KBM-7 (cell line): ENCODE measurements at regions not wholly inside any gene's neighbourhood (a gene's known extent, or its start where the extent isn't known, plus 50 kb on each side); places are given as distances from the start of the nearest gene placed in this dataset.

ENCODE experiments used
- DNase-seq: peaks from one replicate; pipeline ENCODE4 v3.0.0-alpha.2; 2015
- in situ Hi-C: fragments of 300-500 bp; cut with MboI; formaldehyde crosslinking; loops from 2 replicates; pipeline ENCODE4 v1.14.3; 2020; ENCODE audit warnings: low sequenced_read_pairs, low pct_unique_long_range_greater_than_20kb, mixed read lengths

DNA sequence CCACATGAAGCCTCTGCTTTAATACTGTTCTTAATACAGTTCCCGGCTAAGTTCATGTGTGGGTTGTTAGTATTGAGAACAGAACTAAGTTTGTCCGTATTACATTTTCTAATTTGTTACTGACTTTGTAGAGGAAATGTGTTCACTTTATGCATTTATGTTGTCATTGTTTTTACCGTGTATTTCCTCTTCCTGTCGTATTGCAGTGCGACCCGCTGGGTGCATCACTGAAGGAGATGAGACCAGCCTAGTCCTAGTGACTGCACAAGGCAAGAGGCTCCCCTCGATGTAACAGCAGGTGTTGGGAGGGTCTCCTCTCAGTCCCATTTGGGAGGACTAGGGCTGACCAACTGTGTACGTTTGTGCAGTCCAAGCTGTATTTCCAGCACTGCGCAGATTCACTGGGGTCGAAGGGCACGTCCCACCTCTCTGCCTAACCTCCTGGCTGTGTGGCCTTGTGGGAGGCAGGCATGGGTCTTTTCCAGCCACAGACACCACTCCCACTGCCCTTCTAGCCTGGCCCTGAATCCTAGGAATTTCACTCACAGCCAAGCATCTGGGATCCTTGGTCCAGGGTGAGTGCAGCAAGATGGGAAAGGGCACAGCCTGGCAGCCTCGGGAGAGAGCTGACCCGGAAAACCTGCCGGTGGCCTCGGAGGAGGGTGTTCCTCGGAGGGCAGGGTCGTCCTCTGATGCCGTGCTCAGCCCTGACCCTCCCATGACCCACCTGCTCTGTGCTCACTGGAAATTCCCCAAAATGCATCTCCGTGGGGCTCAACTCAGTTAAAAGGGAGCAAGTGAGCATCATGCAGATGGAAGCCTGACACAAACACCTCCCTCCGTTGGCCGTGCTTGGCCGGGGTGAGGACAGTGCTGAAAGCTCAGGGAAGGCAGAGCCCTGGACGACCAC is 63.9 kb upstream of the FAM20C start:
- in situ Hi-C loops = no loop called here
- no peak for DNase-seq

- in situ Hi-C loops = no loop called here
Measured at GRCh38 chr7:129366-130221, 62.8 kb upstream of the FAM20C start.

GRCh38 chr7:130222-130572 is 62.2 kb upstream of the FAM20C start:
- in situ Hi-C loops = no loop called here
- no peak for DNase-seq

More at GRCh38 chr7:129366-130221, 62.8 kb upstream of the FAM20C start:
- DNase-seq = no peak

DNA sequence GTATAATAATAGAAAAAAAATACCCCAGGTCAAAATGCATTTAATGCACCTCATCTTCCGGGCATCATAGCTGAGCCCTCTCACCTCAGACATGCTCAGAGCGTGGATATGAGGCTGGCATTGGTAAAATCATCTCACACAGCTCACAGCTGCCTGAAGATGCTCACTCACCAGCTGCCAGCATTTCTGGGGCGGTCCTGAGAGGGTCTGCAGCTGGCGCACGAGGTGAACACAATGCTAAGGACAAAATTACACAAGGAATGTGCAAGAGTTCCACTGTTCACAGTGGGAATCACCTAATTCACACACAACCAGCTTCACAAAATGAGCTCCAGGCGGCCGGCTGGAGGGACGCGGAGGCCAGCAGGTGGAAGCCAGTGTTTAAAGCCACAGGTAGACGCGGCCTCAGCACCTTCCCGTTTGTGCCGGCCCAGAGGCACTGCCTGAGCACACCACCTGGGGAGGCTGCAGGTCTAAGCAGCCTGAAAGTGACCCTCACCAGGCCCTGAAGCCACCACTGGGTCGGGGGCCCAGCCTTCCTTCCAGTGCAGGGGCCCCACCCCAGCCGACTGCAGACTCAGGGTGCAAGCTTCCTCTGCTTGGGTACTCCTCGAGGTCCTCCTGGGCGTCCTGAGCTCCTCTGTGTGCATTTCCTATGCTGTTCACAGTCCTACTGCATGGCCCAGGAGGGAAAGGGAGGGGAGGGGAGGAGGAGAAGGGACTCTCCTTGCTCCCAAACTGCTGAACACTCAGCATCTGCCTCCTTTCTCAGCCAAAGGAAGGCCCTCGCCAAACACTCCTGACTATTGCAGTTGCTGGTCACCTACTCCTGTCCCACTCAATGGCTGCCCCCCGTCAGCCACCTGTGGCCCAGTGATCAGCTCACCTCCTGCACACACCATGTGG is 61.2 kb upstream of the FAM20C start:
- in situ Hi-C loops = no loop called here
- no peak for DNase-seq

GRCh38 chr7:131781-132482 is 60.4 kb upstream of the FAM20C start:
- in situ Hi-C loops = no loop called here
- no peak for DNase-seq

- in situ Hi-C loops = no loop called here
- DNase-seq = no peak
Measured at GRCh38 chr7:132899-133298, 59.5 kb upstream of the FAM20C start.

DNA sequence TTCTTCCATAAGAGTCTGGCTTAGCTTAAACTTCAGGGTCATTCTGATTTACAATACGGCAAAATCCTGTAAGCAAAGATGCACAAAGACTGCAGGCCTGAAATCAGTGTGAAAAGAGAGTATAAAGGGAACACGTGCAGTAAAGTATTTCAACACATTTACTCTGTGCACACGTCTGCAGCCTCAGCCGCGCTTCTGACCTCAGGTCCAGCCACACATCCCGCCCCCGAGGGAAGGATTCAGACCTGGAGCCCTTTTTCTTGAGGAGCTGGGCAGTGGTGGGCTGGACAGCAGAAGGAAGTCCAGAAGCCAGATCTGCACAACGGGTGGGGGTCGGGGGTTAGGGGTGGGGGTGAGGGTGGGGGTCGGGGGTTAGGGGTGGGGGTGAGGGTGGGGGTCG is 58.9 kb upstream of the FAM20C start:
- DNase-seq = no peak
- in situ Hi-C loops = no loop called here

- in situ Hi-C loops = no loop called here
- DNase-seq = no peak
Measured at GRCh38 chr7:134029-134428, 58.3 kb upstream of the FAM20C start.

GRCh38 chr7:134561-135256 is 57.7 kb upstream of the FAM20C start:
- in situ Hi-C loops = no loop called here
- no peak for DNase-seq

DNA sequence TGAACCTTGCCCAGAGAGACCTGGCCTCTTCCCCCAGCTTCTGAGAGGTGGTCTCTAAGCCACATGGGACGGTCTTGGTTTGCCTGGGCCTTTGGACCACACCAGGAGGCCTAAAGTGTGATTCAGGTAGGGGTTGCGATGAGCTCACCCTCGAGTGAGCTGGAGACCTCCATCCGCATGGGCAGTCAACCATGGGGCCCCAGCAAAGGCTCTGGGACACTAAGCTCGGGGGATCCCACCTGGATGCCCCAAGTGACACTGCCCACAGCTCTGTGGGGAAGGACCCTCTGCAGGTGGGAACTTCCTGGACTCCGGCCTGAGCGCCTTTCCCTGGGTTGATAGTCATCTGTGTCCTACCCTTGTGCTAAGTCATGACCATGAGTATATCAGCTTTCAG is 57.1 kb upstream of the FAM20C start:
- no peak for DNase-seq
- in situ Hi-C loops = no loop called here

DNA sequence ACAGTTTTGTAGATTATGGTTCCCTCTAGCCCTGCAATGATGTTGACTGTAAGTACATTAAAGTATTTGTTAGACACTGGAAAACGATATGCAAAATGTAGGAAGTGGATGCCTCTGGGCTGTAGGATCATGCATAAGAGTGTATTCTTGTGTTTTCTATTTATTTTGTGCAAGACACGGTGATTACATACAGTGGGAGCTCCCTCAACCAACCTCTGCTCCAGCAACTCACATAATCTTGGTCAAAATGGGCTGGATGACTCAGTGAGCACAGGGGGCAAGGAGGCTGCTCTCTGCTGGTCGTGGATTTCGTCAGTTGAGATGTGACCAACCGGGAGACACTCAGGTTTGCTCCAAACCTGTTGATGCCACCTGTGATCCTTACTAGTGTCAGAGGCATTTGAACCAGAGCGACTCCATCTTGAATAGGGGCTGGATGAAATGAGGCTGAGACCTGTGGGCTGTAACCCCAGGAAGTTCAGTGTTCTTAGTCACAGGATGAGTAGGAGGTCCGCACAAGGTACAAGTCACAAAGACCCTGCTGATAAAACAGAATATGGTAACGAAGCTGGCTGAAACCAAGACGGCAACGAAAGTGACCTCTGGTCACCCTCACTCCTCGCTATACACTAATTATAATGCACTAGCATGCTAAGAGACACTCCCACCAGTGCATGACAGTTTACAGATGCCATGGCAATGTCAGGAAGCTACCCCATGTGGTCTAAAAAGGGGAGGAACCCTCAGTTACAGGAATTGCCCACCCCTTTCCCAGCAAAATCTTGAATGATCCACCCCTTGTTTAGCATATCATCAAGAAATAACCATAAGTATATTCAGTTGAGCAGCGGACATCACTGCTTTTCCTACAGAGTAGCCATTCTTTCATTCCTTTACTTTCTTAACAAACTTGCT is 56.4 kb upstream of the FAM20C start:
- in situ Hi-C loops = no loop called here
- no peak for DNase-seq

DNA sequence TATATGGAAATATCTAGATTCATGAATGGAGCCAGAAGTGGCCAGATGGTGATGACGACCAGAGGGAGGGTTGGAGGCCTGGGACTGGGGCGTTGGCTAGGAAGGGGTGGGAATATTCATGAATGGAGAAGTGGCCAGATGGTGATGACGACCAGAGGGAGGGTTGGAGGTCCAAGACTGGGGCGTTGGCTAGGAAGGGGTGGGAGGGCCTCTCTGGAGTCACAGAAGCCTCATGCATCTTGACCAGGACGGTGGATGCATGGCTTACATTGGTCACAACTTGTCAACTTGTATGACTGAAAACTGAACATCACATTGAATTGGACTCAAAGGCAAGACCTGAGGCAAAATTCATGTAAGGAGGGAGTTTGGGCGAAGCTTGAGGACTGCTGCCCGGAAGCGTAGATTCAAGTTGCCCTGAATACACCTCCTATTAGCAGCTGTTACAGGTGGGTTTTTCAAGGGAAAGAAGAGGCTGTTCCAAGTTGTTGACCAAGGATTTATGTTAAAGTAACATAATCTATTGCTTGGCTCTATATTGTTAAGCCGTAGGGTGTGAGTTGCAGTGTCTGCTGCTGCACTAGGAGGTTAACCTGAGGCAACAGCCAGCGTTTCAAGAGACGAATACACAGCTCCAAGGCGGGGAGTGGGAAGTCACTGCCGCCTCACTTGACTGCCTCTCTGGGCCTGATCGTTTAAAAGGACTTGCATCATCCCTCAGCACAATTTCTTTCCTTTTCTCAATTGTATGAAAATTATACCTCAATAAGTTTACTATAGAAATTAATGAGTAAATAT is 55.1 kb upstream of the FAM20C start:
- in situ Hi-C loops = no loop called here
- DNase-seq = no peak

GRCh38 chr7:139131-139530 is 53.2 kb upstream of the FAM20C start:
- in situ Hi-C loops = no loop called here
- no peak for DNase-seq

DNA sequence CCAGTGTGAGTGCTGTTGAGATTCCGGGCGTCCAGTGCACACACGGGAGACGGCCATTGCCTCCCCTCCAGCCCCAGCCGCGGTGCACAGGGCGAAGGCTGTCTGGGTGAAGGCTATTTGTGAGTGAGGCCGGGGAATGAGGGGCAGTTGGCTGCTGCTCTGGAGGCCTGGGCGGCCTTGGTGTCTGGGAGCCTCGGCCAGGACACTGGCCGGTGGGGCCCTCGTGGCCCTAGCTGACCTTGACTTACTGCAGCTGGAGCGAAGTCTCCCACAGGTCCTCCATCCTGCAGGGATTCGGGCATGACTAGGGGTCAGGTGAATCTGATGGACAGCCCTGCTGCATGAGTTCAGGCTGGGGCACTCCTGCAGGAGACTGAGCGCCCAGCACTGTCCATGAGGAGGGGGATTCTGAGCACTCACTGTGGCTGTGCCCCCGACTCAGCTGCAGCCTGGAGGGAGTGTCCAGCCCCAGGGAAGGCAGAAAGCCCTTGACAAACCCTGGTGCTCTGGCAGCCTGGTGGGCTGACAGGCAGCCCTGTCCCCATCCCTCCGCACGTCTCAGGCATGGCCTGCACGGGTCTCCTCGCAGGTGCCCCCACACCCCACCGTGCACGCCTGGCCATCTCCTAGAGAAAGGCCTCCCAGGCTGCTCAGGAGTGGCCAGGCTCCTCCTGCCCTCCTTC is 52.7 kb upstream of the FAM20C start:
- no peak for DNase-seq
- in situ Hi-C loops = no loop called here

DNA sequence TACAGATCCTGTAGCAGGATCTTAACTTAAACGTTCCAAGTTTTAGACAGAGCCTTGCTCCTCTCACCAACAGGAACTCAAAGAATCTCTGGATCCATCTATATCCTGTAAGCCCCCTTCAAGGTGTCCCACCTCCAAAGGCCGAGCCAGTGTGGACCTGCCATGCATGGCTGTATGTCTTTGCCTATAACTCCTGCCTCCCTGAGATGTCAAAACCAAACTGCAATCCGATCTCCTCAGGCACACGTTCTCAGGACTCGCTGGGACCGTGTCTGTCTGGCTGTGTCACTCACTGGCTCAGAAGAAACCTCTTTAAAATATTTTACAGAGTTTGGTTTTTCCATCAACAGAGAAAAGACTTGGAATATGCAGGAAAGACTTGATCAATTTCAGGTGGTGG is 51.4 kb upstream of the FAM20C start:
- in situ Hi-C loops = no loop called here

More for the DNA sequence above, 51.4 kb upstream of the FAM20C start:
- DNase-seq = no peak
